GM12878 (cell line): ENCODE measurements at regions not wholly inside any gene's neighbourhood (a gene's known extent, or its start where the extent isn't known, plus 50 kb on each side); places are given as distances from the start of the nearest gene placed in this dataset.
A peak's percentile ranks its signal among the peaks of the same experiment; 100 is the strongest.

ENCODE experiments used
- ATAC-seq: fragments of 200-7000 bp; cut with Tn5 transposase; 3 replicates; pipeline ENCODE4 v1.9.1; 2020; ENCODE audit warnings: mild to moderate bottlenecking, moderate library complexity
- BruUV-seq: library from RNA; stranded (reverse); fragments of 400-500 nt; replicated peaks from 2 replicates; lab custom pipeline; 2021; lab: Mats Ljungman, UMichigan
- CTCF ChIA-PET: fragments of 300-600 bp; sonication (Branson Sonifier 250); formaldehyde crosslinking; extraction: SDS; loops from one replicate; lab custom pipeline; 2021; ENCODE audit warnings: inconsistent platforms; lab: Yijun Ruan, JAX
- POLR2A ChIA-PET: fragments of 350-600 bp; formaldehyde crosslinking; extraction: SDS; loops from one replicate; lab custom pipeline; 2021; ENCODE audit warnings: inconsistent platforms; lab: Charles Lee
- RAD21 ChIA-PET: fragments of 300-600 bp; sonication (Branson Sonifier 250); formaldehyde crosslinking; loops from one replicate; lab custom pipeline; 2023; ENCODE audit warnings: antibody characterized with exemption; ENCODE audit not compliant: unreplicated experiment; lab: Charles Lee
- SMC1A ChIA-PET: fragments of 300-600 bp; sonication (Branson Sonifier 250); formaldehyde crosslinking; loops from one replicate; lab custom pipeline; 2023; ENCODE audit not compliant: unreplicated experiment, uncharacterized antibody; lab: Charles Lee
- DNase-seq: peaks from one replicate; pipeline ENCODE4 v3.0.0-alpha.2; 2011; ENCODE audit warnings: low read depth, low spot score
- FAIRE-seq: peaks from 3 replicates; lab custom pipeline; 2011; peaks lifted over from hg19 to GRCh38; lab: Jason Lieb, UNC
- H2AFZ ChIP-seq: 2 replicates; pipeline ENCODE4 v1.6.0; 2011; ENCODE audit warnings: low read depth, low read length, control low read depth; ENCODE audit not compliant: control insufficient read depth
- H3K27ac ChIP-seq: 2 replicates; pipeline ENCODE4 v1.5.1; 2011; ENCODE audit warnings: control low read depth; ENCODE audit not compliant: control insufficient read depth, insufficient read depth
- H3K27me3 ChIP-seq, 2 experiments: replicated peaks in 1 of 2; 2 replicates each; pipeline versions ENCODE4 v1.6.0 to v1.6.1; 2011; ENCODE audit warnings: low read length in 1 of 2; ENCODE audit not compliant: control insufficient read depth in 2 of 2, insufficient read depth in 2 of 2
- H3K36me3 ChIP-seq, 2 experiments: 2 replicates each; pipeline ENCODE4 v1.5.1; 2011; ENCODE audit warnings: low read length in 1 of 2; ENCODE audit not compliant: control insufficient read depth in 2 of 2, insufficient read depth in 2 of 2
- H3K4me1 ChIP-seq: 2 replicates; pipeline ENCODE4 v1.6.1; 2011; ENCODE audit warnings: mild to moderate bottlenecking, low read length, moderate library complexity, mixed read lengths; ENCODE audit not compliant: control insufficient read depth, insufficient read depth
- H3K4me2 ChIP-seq: 2 replicates; pipeline ENCODE4 v1.6.0; 2011; ENCODE audit warnings: control low read depth; ENCODE audit not compliant: control insufficient read depth, insufficient read depth
- H3K4me3 ChIP-seq: fragments of 200-600 bp; sonication (generic); 2 replicates; pipeline ENCODE4 v1.5.1; 2016
- H3K79me2 ChIP-seq: 2 replicates; pipeline ENCODE4 v1.6.0; 2011; ENCODE audit warnings: low read length; ENCODE audit not compliant: control insufficient read depth, insufficient read depth
- H3K9ac ChIP-seq: 2 replicates; pipeline ENCODE4 v1.8.0; 2011; ENCODE audit warnings: low read length, control low read depth, mixed read lengths; ENCODE audit not compliant: control insufficient read depth, insufficient read depth
- H3K9me3 ChIP-seq: replicated peaks from 3 replicates; pipeline ENCODE4 v1.5.1; 2011; ENCODE audit warnings: mild to moderate bottlenecking, low read length; ENCODE audit not compliant: control insufficient read depth, insufficient read depth
- H4K20me1 ChIP-seq: 2 replicates; pipeline ENCODE4 v1.6.0; 2011; ENCODE audit not compliant: control insufficient read depth, insufficient read depth
- ATF7 ChIP-seq: fragments of 450-650 bp; IDR thresholded peaks from 2 replicates; pipeline ENCODE4 v1.6.1; 2016; ENCODE audit warnings: low read depth, mild to moderate bottlenecking
- BMI1 ChIP-seq: fragments of 450-650 bp; IDR thresholded peaks from 2 replicates; pipeline ENCODE4 v1.6.1; 2016; ENCODE audit warnings: mild to moderate bottlenecking, moderate library complexity, borderline replicate concordance
- BRCA1 ChIP-seq: IDR thresholded peaks from 2 replicates; pipeline ENCODE4 v1.6.1; 2011; ENCODE audit warnings: low read depth, low read length, improper control_type of control experiment
- FOXM1 ChIP-seq: IDR thresholded peaks from 2 replicates; pipeline ENCODE4 v1.6.1; 2012; ENCODE audit warnings: low read depth, mild to moderate bottlenecking, inconsistent platforms, low read length, moderate library complexity
- HDAC6 ChIP-seq: fragments of 200-600 bp; sonication (generic); IDR thresholded peaks from one replicate; pipeline ENCODE4 v1.8.0; 2017; ENCODE audit warnings: antibody characterized with exemption; ENCODE audit not compliant: unreplicated experiment
- IKZF1 ChIP-seq: fragments of 450-650 bp; conservative IDR thresholded peaks from 2 replicates; pipeline ENCODE4 v1.6.1; 2017; ENCODE audit warnings: antibody characterized with exemption, mild to moderate bottlenecking
- MXI1 ChIP-seq: fragments of 150-350 bp; IDR thresholded peaks from 2 replicates; pipeline ENCODE4 v1.6.1; 2011; ENCODE audit warnings: low read depth, mild to moderate bottlenecking, inconsistent platforms, low read length, improper control_type of control experiment
- POLR2AphosphoS5 ChIP-seq: IDR thresholded peaks from 2 replicates; pipeline ENCODE4 v1.6.1; 2011; ENCODE audit warnings: mild to moderate bottlenecking, low read length, inconsistent platforms
- RAD51 ChIP-seq: fragments of 450-650 bp; IDR thresholded peaks from 2 replicates; pipeline ENCODE4 v1.6.1; 2016; ENCODE audit warnings: moderate library complexity, mild to moderate bottlenecking, inconsistent platforms
- RUNX3 ChIP-seq: IDR thresholded peaks from 2 replicates; pipeline ENCODE4 v1.6.1; 2012; ENCODE audit warnings: low read length, inconsistent platforms
- ZNF622 ChIP-seq: fragments of 450-650 bp; IDR thresholded peaks from 2 replicates; pipeline ENCODE4 v1.6.1; 2017; ENCODE audit warnings: mild to moderate bottlenecking, inconsistent platforms
- WGBS: methylation state at CpG from one replicate; pipeline ENCODE4 v1.1.6; 2016; ENCODE audit warnings: low lambda C conversion rate; ENCODE audit not compliant: insufficient replicate concordance, insufficient coverage; ENCODE audit errors: missing lambda C conversion rate; 5-methylcytosine and 5-hydroxymethylcytosine counted together
- in situ Hi-C: fragments of 300-500 bp; cut with MboI; formaldehyde crosslinking; loops from 9 replicates; pipeline ENCODE4 v1.14.3; 2018; ENCODE audit warnings: mixed read lengths
- intact Hi-C: fragments of 100-400 bp; cut with micrococcal nuclease; formaldehyde crosslinking; loops from one replicate; pipeline ENCODE4 v1.14.2; 2022; ENCODE audit not compliant: unreplicated experiment
- TF ChIP-seq, protein P1 (sequence below): fragments of 450-650 bp; IDR thresholded peaks from 2 replicates; pipeline ENCODE4 v1.6.1; 2016; ENCODE audit warnings: mild to moderate bottlenecking
- TF ChIP-seq, protein P2 (sequence below): fragments of 450-650 bp; IDR thresholded peaks from 2 replicates; pipeline ENCODE4 v1.6.1; 2017; ENCODE audit warnings: mild to moderate bottlenecking, moderate library complexity

- ChIA-PET SMC1A (interaction anchor here (0.7 to 2.1 kb wide), 6 partner anchors 8 to 363 kb away, joined by 3 to 9 read pairs (median 4); no protein-coding TSS in a partner anchor), CTCF (interaction anchor here (1.1 kb wide), 1 partner anchor 16 kb away, joined by 3 read pairs; no protein-coding TSS in a partner anchor), POLR2A (no interaction called here), RAD21 (interaction anchor here (1.5 kb wide), 1 partner anchor 116 kb away, joined by 4 read pairs; no protein-coding TSS in a partner anchor)
- Histone ChIP-seq H3K36me3 (no peaks in the 10 kb centered on the region), H3K9me3 (no peaks in the 10 kb centered on the region), H3K9ac (no peak overlapping the region), H3K4me1 (no peaks in the 10 kb centered on the region), H3K27me3 (no peaks in the 10 kb centered on the region), H3K79me2 (no peaks in the 10 kb centered on the region), H4K20me1 (no peaks in the 10 kb centered on the region), H2AFZ (no peak overlapping the region), H3K4me2 (no peak overlapping the region), H3K4me3 (no peak overlapping the region), H3K27ac (no peak overlapping the region)
- intact Hi-C loops (no loop called here), in situ Hi-C loops (no loop called here)
- DNase-seq (no peak), FAIRE-seq (no peak), ATAC-seq (no peak)
- no TSS peak for BruUV-seq
- TF ChIP-seq BMI1: no peak
- TF ChIP-seq IKZF1: 0 out of 2 replicates have a peak, but pooled peaks have one; percentile 25
- WGBS: 10% methylated on average over 2 of the region's 2 CpGs
Measured at GRCh38 chr9:1216532-1216931, 166.4 kb downstream of the DMRT2 start.

DNA sequence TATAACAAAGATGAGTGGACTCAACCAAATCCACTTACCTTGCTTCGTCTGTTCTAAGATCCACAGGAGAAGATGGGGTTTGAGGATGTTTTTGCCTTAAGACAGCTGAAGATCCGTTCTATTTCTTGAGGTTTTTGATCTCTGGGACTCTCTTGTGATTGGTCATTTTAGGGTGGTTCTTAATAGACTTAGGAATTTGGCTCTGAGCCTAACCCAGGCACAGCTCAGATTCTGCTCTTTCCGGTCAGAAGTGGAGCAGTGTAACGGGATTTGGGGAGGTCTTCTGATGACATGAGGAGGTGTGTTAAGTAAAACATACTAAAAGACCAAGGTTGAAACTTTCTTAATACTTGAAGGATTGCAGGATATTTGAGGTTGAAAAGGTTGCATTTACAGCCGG lies 166.9 kb downstream of the DMRT2 start:
- CTCF ChIA-PET: interaction anchor here (1.1 to 1.2 kb wide), 2 partner anchors 9 to 15 kb away, joined by 3 to 4 read pairs; no protein-coding TSS in a partner anchor
- no peak for TF ChIP-seq RAD51
- TF ChIP-seq ATF7: no peak
- TF ChIP-seq FOXM1: no peak
- TF ChIP-seq RUNX3: no peak
- TF ChIP-seq BRCA1: no peak
- TF ChIP-seq, protein P1, sequence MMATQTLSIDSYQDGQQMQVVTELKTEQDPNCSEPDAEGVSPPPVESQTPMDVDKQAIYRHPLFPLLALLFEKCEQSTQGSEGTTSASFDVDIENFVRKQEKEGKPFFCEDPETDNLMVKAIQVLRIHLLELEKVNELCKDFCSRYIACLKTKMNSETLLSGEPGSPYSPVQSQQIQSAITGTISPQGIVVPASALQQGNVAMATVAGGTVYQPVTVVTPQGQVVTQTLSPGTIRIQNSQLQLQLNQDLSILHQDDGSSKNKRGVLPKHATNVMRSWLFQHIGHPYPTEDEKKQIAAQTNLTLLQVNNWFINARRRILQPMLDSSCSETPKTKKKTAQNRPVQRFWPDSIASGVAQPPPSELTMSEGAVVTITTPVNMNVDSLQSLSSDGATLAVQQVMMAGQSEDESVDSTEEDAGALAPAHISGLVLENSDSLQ: no peak
- TF ChIP-seq, protein P2, sequence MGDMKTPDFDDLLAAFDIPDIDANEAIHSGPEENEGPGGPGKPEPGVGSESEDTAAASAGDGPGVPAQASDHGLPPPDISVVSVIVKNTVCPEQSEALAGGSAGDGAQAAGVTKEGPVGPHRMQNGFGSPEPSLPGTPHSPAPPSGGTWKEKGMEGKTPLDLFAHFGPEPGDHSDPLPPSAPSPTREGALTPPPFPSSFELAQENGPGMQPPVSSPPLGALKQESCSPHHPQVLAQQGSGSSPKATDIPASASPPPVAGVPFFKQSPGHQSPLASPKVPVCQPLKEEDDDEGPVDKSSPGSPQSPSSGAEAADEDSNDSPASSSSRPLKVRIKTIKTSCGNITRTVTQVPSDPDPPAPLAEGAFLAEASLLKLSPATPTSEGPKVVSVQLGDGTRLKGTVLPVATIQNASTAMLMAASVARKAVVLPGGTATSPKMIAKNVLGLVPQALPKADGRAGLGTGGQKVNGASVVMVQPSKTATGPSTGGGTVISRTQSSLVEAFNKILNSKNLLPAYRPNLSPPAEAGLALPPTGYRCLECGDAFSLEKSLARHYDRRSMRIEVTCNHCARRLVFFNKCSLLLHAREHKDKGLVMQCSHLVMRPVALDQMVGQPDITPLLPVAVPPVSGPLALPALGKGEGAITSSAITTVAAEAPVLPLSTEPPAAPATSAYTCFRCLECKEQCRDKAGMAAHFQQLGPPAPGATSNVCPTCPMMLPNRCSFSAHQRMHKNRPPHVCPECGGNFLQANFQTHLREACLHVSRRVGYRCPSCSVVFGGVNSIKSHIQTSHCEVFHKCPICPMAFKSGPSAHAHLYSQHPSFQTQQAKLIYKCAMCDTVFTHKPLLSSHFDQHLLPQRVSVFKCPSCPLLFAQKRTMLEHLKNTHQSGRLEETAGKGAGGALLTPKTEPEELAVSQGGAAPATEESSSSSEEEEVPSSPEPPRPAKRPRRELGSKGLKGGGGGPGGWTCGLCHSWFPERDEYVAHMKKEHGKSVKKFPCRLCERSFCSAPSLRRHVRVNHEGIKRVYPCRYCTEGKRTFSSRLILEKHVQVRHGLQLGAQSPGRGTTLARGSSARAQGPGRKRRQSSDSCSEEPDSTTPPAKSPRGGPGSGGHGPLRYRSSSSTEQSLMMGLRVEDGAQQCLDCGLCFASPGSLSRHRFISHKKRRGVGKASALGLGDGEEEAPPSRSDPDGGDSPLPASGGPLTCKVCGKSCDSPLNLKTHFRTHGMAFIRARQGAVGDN: no peak
- TF ChIP-seq MXI1: no peak
- no peak for TF ChIP-seq HDAC6
- TF ChIP-seq ZNF622: no peak
- TF ChIP-seq POLR2AphosphoS5: no peak

More for the DNA sequence above, 166.9 kb downstream of the DMRT2 start:
- H3K4me3 ChIP-seq: no peak overlapping the region
- H3K27ac ChIP-seq: no peak overlapping the region
- in situ Hi-C loops (no loop called here), intact Hi-C loops (no loop called here)
- no peaks in the 10 kb centered on the region for H3K9me3 ChIP-seq
- no peak for DNase-seq
- POLR2A ChIA-PET: no interaction called here
- BruUV-seq: no TSS peak
- RAD21 ChIA-PET: interaction anchor here (1.5 kb wide), 1 partner anchor 117 kb away, joined by 4 read pairs; no protein-coding TSS in a partner anchor
- no peaks in the 10 kb centered on the region for H3K36me3 ChIP-seq
- SMC1A ChIA-PET: interaction anchor here (0.6 to 2.3 kb wide), 12 partner anchors 9 to 362 kb away, joined by 3 to 9 read pairs (median 3); no protein-coding TSS in a partner anchor
- no peak overlapping the region for H2AFZ ChIP-seq
- no peak for FAIRE-seq
- H3K4me2 ChIP-seq: no peak overlapping the region
- H3K9ac ChIP-seq: no peak overlapping the region
- 18% methylated on average over 5 of the region's 5 CpGs for WGBS
- H3K27me3 ChIP-seq: no peaks in the 10 kb centered on the region
- no peak for ATAC-seq
- no peaks in the 10 kb centered on the region for H4K20me1 ChIP-seq
- H3K79me2 ChIP-seq: no peaks in the 10 kb centered on the region
- H3K4me1 ChIP-seq: no peaks in the 10 kb centered on the region
